ENCODE measurements at regions not wholly inside any gene's neighbourhood (a gene's known extent, or its start where the extent isn't known, plus 50 kb on each side); places are given as distances from the start of the nearest gene placed in this dataset.
"Not testable (repeated sequence)": the region's sequence is repeated elsewhere in the genome, so short reads cannot be mapped to it uniquely, and the experiment has no call there.

DNA sequence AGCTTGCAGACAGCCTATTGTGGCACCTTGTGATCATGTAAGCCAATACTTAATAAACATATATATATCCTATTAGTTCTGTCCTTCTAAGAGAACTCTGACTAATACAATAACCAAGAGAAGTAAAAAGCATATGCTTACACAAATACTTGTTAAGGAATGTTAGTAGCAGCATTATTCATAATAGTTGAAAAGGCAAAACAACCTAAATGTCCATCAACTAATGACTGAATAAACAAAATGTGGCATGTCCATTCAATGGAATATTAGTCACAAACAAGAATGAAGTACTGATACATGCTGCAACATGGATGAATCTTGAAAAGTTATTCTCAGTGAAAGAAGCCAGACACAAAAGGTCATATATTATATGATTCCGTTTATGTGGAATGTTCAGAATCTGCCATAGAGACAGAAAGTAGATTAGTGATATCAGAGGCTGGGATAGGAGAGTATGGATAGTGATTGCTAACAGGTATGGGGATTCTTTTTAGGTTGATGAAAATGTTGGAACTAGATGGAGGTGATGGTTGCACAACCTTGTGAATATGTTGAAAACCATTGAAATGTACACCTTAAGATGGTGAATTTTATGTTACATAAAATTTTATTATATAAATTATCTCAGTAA is 112.5 kb upstream of the UNC5B start:
- Mint-ChIP-seq H3K36me3 (no peaks in the 10 kb centered on the region), H3K4me1 (peaks cover 0 to 2% (median 0%) of the 10 kb centered on the region in 4 donors), H3K9me3 (peaks cover 0 to 6% (median 0%) of the 10 kb centered on the region in 7 donors), H3K4me3 (no peak overlapping the region), H3K27ac (no peak overlapping the region), H3K27me3 (peaks cover 24% of the 10 kb centered on the region)
- Histone ChIP-seq H3K36me3 (ENCODE audit: control insufficient read depth, insufficient read depth, low read length) (no peaks in the 10 kb centered on the region), H3K9me3 (ENCODE audit: control insufficient read depth in 2 of 2, low read length in 2 of 2) (no peaks in the 10 kb centered on the region), H3K27ac (ENCODE audit: insufficient read depth, low read length, poor library complexity, severe bottlenecking) (no peak overlapping the region), H3K27me3 (ENCODE audit: control insufficient read depth, insufficient read depth, low read length) (peaks cover 13% of the 10 kb centered on the region), H3K4me1 (ENCODE audit: control insufficient read depth, insufficient read depth, low read length, poor library complexity, severe bottlenecking) (no peaks in the 10 kb centered on the region), H3K4me3 (ENCODE audit: low read depth, low read length) (no peak overlapping the region)
- ATAC-seq (ENCODE audit: low read depth in 2 of 2) (no peak), DNase-seq (no peak)

DNA sequence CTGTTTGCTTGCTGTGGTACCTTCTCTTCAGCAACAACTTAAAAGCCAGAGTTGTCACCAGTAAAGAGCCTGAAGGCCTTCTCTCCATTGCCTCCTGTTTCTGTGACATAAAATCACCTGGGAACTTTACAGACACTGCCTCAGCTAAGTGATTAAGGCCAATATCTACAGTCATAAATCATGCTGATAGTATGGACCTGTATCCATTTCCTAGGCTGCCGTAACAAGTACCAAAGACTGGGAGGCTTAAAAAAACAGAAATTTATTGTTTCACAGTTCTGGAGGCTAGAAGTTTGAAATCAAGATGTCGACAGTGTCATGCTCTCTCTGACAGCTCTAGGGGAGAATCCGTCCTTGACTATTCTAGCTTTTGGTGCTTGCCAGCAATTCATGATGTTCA is 108.4 kb upstream of the UNC5B start:
- Mint-ChIP-seq H3K9me3 (peaks cover 0 to 1% (median 0%) of the 10 kb centered on the region in 7 donors), H3K27me3 (peaks cover 29% of the 10 kb centered on the region), H3K4me3 (no peak overlapping the region), H3K4me1 (peaks cover 0 to 2% (median 0%) of the 10 kb centered on the region in 4 donors), H3K36me3 (no peaks in the 10 kb centered on the region), H3K27ac (no peak overlapping the region)
- no peaks in the 10 kb centered on the region for H3K4me1 ChIP-seq (ENCODE audit: control insufficient read depth, insufficient read depth, low read length, poor library complexity, severe bottlenecking)
- ATAC-seq (ENCODE audit: low read depth in 2 of 2) (no peak), DNase-seq (no peak)
- H3K27ac ChIP-seq (ENCODE audit: insufficient read depth, low read length, poor library complexity, severe bottlenecking) = no peak overlapping the region
- H3K9me3 ChIP-seq (ENCODE audit: control insufficient read depth in 2 of 2, low read length in 2 of 2) = no peaks in the 10 kb centered on the region
- H3K36me3 ChIP-seq (ENCODE audit: control insufficient read depth, insufficient read depth, low read length) = no peaks in the 10 kb centered on the region
- H3K4me3 ChIP-seq (ENCODE audit: low read depth, low read length) = no peak overlapping the region
- H3K27me3 ChIP-seq (ENCODE audit: control insufficient read depth, insufficient read depth, low read length) = peaks cover 7% of the 10 kb centered on the region

DNA sequence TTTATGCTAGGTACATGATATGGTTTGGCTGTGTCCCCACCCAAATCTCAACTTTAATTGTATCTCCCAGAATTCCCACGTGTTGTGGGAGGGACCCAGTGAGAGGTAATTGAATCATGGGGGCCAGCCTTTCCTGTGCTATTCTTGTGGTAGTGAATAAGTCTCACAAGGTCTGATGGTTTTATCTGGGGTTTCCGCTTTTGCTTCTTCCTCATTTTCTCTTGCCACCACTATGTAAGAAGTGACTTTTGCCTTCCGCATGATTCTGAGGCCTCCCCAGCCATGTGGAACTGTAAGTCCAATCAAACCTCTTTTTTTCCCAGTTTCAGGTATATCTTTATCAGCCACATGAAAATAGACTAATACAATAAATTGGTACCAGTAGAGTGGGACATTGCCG is 106.2 kb upstream of the UNC5B start:
- peaks cover 23% of the 10 kb centered on the region for H3K27me3 Mint-ChIP-seq
- H3K27ac ChIP-seq (ENCODE audit: insufficient read depth, low read length, poor library complexity, severe bottlenecking); H3K36me3 Mint-ChIP-seq; DNase-seq; H3K27ac Mint-ChIP-seq; H3K4me3 Mint-ChIP-seq; H3K27me3 ChIP-seq (ENCODE audit: control insufficient read depth, insufficient read depth, low read length); H3K4me1 Mint-ChIP-seq; ATAC-seq (ENCODE audit: low read depth in 2 of 2); H3K9me3 ChIP-seq (ENCODE audit: control insufficient read depth in 2 of 2, low read length in 2 of 2); H3K9me3 Mint-ChIP-seq; H3K4me3 ChIP-seq (ENCODE audit: low read depth, low read length); H3K4me1 ChIP-seq (ENCODE audit: control insufficient read depth, insufficient read depth, low read length, poor library complexity, severe bottlenecking); H3K36me3 ChIP-seq (ENCODE audit: control insufficient read depth, insufficient read depth, low read length): not testable (repeated sequence)

DNA sequence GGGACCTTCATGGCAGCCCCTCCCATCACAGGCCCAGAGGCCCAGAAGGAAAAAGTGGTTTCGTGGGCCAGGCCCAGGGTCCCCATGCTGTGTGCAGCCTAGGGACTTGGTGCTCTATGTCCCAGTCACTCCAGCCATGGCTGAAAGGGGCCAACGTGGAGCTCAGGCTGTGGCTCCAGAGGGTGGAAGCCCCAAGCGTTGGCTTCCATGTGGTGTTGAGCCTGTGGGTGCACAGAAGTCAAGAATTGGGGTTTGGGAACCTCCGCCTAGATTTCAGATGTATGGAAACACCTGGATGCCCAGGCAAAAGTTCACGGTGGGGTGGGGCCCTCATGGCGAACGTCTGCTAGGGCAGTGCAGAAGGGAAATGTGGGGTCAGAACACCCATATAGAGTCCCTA is 105.3 kb upstream of the UNC5B start:
- not testable (repeated sequence) for DNase-seq; H3K27ac Mint-ChIP-seq; H3K4me3 ChIP-seq (ENCODE audit: low read depth, low read length); H3K27me3 ChIP-seq (ENCODE audit: control insufficient read depth, insufficient read depth, low read length); H3K9me3 Mint-ChIP-seq; H3K4me3 Mint-ChIP-seq; H3K4me1 ChIP-seq (ENCODE audit: control insufficient read depth, insufficient read depth, low read length, poor library complexity, severe bottlenecking); H3K36me3 ChIP-seq (ENCODE audit: control insufficient read depth, insufficient read depth, low read length); H3K9me3 ChIP-seq (ENCODE audit: control insufficient read depth in 2 of 2, low read length in 2 of 2); H3K4me1 Mint-ChIP-seq; H3K36me3 Mint-ChIP-seq; ATAC-seq (ENCODE audit: low read depth in 2 of 2); H3K27ac ChIP-seq (ENCODE audit: insufficient read depth, low read length, poor library complexity, severe bottlenecking)
- H3K27me3 Mint-ChIP-seq = peaks cover 18% of the 10 kb centered on the region

DNA sequence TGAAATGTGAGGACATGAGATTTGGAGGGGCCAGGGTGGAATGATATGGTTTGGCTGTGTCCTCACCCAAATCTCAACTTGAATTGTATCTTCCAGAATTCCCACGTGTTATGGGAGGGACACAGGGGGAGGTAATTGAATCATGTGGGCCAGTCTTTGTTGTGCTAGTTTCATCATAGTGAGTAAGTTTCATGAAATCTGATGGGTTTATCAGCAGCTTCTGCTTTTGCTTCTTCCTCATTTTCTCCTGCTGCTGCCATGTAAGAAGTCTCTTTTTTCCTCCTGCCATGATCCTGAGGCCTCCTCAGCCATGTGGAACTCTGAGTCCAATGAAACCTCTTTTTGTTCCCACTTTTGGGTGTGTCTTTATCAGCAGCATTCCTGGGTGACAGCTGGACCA is 104.3 kb upstream of the UNC5B start:
- not testable (repeated sequence) for H3K4me1 ChIP-seq (ENCODE audit: control insufficient read depth, insufficient read depth, low read length, poor library complexity, severe bottlenecking); H3K27ac Mint-ChIP-seq; H3K4me3 ChIP-seq (ENCODE audit: low read depth, low read length); H3K27ac ChIP-seq (ENCODE audit: insufficient read depth, low read length, poor library complexity, severe bottlenecking); H3K4me3 Mint-ChIP-seq; H3K9me3 ChIP-seq (ENCODE audit: control insufficient read depth in 2 of 2, low read length in 2 of 2); H3K4me1 Mint-ChIP-seq; H3K36me3 ChIP-seq (ENCODE audit: control insufficient read depth, insufficient read depth, low read length); H3K36me3 Mint-ChIP-seq; DNase-seq; H3K27me3 ChIP-seq (ENCODE audit: control insufficient read depth, insufficient read depth, low read length); ATAC-seq (ENCODE audit: low read depth in 2 of 2); H3K9me3 Mint-ChIP-seq
- peaks cover 16% of the 10 kb centered on the region for H3K27me3 Mint-ChIP-seq

DNA sequence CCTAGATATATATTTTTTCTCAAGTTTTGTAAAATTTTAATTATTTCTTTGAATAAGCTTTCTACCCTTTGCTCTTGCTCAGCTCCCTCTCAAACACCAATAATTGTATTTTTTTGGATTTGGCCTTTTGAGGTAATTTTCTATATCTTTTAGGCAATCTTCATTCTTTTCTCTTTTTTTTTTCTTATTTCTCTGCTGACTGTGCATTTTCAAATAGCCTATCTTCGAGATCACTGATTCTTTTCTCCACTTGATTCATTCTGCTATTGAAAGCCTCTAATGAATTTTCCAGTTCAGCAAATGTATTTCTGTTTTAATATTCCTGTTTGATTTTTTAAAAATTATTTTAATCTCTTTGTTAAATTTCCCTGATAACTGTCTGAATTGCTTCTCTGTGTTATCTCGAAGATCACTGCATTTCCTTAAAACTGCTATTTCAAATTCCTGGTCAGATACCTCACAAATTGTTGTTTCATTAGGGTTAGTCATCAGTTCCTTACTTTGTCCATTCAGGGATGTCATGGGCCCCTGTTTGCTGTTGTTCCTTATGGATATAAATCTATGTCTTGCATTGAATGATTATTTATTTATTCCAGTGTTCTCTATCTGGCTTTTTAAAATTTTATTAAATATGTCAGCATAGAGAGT is 100.1 kb upstream of the UNC5B start:
- Histone ChIP-seq H3K27ac (ENCODE audit: insufficient read depth, low read length, poor library complexity, severe bottlenecking) (no peak overlapping the region), H3K9me3 (ENCODE audit: control insufficient read depth in 2 of 2, low read length in 2 of 2) (peaks cover 13 to 17% of the 10 kb centered on the region in 2 experiments), H3K27me3 (ENCODE audit: control insufficient read depth, insufficient read depth, low read length) (peaks cover 3% of the 10 kb centered on the region), H3K4me1 (ENCODE audit: control insufficient read depth, insufficient read depth, low read length, poor library complexity, severe bottlenecking) (no peaks in the 10 kb centered on the region), H3K4me3 (ENCODE audit: low read depth, low read length) (no peak overlapping the region), H3K36me3 (ENCODE audit: control insufficient read depth, insufficient read depth, low read length) (no peaks in the 10 kb centered on the region)
- H3K4me1 Mint-ChIP-seq = no peaks in the 10 kb centered on the region
- no peaks in the 10 kb centered on the region for H3K36me3 Mint-ChIP-seq
- H3K9me3 Mint-ChIP-seq = peaks cover 0 to 32% (median 11%) of the 10 kb centered on the region in 7 donors
- peaks cover 6% of the 10 kb centered on the region for H3K27me3 Mint-ChIP-seq
- no peak overlapping the region for H3K4me3 Mint-ChIP-seq
- ATAC-seq (ENCODE audit: low read depth in 2 of 2) = no peak
- DNase-seq = no peak
- H3K27ac Mint-ChIP-seq = no peak overlapping the region

DNA sequence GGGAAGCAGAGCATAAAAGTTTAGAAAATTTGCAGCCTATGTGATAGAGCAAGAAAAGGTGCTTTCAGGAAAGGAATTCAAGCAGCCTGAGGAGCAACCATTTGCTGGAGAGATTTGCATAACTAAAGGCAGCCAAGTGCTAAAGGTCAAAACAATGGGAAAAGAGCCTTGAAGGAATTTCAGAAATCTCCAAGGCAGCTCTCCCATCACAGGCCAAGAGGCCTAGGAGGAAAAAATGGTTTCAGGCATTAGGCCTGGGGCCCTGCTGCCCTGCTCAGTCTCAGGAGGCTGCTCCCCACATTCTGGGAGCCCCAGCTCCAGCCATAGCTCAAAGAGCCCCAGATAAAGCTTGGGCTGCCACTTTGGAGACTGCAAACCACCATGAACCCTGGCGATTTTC is 95.9 kb upstream of the UNC5B start:
- H3K27ac Mint-ChIP-seq = no peak overlapping the region
- H3K9me3 Mint-ChIP-seq = peaks cover 0 to 58% (median 17%) of the 10 kb centered on the region in 7 donors

DNA sequence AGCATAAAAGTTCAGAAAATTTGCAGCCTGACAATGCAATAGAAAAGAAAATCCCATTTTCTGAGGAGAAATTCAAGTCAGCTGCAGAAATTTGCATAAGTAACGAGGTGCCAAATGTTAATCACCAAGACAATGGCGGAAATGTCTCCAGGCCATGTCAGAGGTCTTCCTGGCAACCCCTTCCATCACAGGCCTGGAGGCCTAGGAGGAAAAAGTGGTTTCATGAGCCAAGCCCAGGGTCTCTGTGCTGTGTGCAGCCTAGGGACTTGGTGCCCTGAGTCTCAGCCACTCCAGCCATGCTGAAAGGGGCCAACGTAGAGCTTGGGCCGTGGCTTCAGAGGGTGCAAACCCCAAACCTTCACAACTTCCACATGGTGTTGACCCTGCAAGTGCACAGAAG is 94.8 kb upstream of the UNC5B start:
- not testable (repeated sequence) for H3K4me3 Mint-ChIP-seq; ATAC-seq (ENCODE audit: low read depth in 2 of 2); H3K27me3 ChIP-seq (ENCODE audit: control insufficient read depth, insufficient read depth, low read length); H3K27me3 Mint-ChIP-seq; H3K27ac ChIP-seq (ENCODE audit: insufficient read depth, low read length, poor library complexity, severe bottlenecking); H3K36me3 Mint-ChIP-seq; DNase-seq; H3K4me1 ChIP-seq (ENCODE audit: control insufficient read depth, insufficient read depth, low read length, poor library complexity, severe bottlenecking); H3K4me1 Mint-ChIP-seq; H3K4me3 ChIP-seq (ENCODE audit: low read depth, low read length); H3K27ac Mint-ChIP-seq; H3K36me3 ChIP-seq (ENCODE audit: control insufficient read depth, insufficient read depth, low read length)
- peaks cover 0 to 52% (median 19%) of the 10 kb centered on the region in 7 donors for H3K9me3 Mint-ChIP-seq
- peaks cover 13 to 22% of the 10 kb centered on the region in 2 experiments for H3K9me3 ChIP-seq (ENCODE audit: control insufficient read depth in 2 of 2, low read length in 2 of 2)

More for the DNA sequence above, 95.9 kb upstream of the UNC5B start:
- no peak overlapping the region for H3K4me3 Mint-ChIP-seq
- no peaks in the 10 kb centered on the region for H3K36me3 Mint-ChIP-seq
- H3K27me3 ChIP-seq (ENCODE audit: control insufficient read depth, insufficient read depth, low read length) = peaks cover 3% of the 10 kb centered on the region
- no peaks in the 10 kb centered on the region for H3K36me3 ChIP-seq (ENCODE audit: control insufficient read depth, insufficient read depth, low read length)
- no peak overlapping the region for H3K27ac ChIP-seq (ENCODE audit: insufficient read depth, low read length, poor library complexity, severe bottlenecking)
- no peak overlapping the region for H3K4me3 ChIP-seq (ENCODE audit: low read depth, low read length)
- peaks cover 13 to 22% of the 10 kb centered on the region in 2 experiments for H3K9me3 ChIP-seq (ENCODE audit: control insufficient read depth in 2 of 2, low read length in 2 of 2)
- H3K27me3 Mint-ChIP-seq = no peaks in the 10 kb centered on the region
- H3K4me1 Mint-ChIP-seq = no peaks in the 10 kb centered on the region
- H3K4me1 ChIP-seq (ENCODE audit: control insufficient read depth, insufficient read depth, low read length, poor library complexity, severe bottlenecking) = no peaks in the 10 kb centered on the region
- ATAC-seq (ENCODE audit: low read depth in 2 of 2) = no peak
- DNase-seq = no peak
